ENCODE measurements at regions not wholly inside any gene's neighbourhood (a gene's known extent, or its start where the extent isn't known, plus 50 kb on each side); places are given as distances from the start of the nearest gene placed in this dataset.

GRCh38 chr4:127179256-127180087 lies 453.3 kb upstream of the INTU start:
- TF ChIP-seq POLR2A (IDR thresholded peaks at IDR 0.05), result no peak
- TF ChIP-seq CTCF (IDR thresholded peaks at IDR 0.05), result no peak
